ENCODE measurements at regions not wholly inside any gene's neighbourhood (a gene's known extent, or its start where the extent isn't known, plus 50 kb on each side); places are given as distances from the start of the nearest gene placed in this dataset.

GRCh38 chr9:106643211-106643930 lies 219.6 kb upstream of the ZNF462 start:
- no peak for DNase-seq (ENCODE audit: low spot score)
- Histone ChIP-seq H3K4me3 (ENCODE audit: severe bottlenecking) (no peak overlapping the region), H3K27me3 (ENCODE audit: insufficient read depth, poor library complexity, severe bottlenecking) (no peaks in the 10 kb centered on the region), H3K9me3 (ENCODE audit: severe bottlenecking) (no peaks in the 10 kb centered on the region), H3K4me1 (ENCODE audit: insufficient read depth, poor library complexity, severe bottlenecking) (no peaks in the 10 kb centered on the region), H3K36me3 (ENCODE audit: low read depth) (no peaks in the 10 kb centered on the region), H3K27ac (ENCODE audit: poor library complexity, severe bottlenecking) (no peak overlapping the region)
- no peak for ATAC-seq (ENCODE audit: low read depth)
- TF ChIP-seq CTCF (IDR thresholded peaks at IDR 0.05; ENCODE audit: poor library complexity, severe bottlenecking), result no peak

GRCh38 chr9:106644661-106645060 lies 218.3 kb upstream of the ZNF462 start:
- no peak for DNase-seq (ENCODE audit: low spot score)
- Histone ChIP-seq H3K27me3 (ENCODE audit: insufficient read depth, poor library complexity, severe bottlenecking) (no peaks in the 10 kb centered on the region), H3K36me3 (ENCODE audit: low read depth) (no peaks in the 10 kb centered on the region), H3K4me3 (ENCODE audit: severe bottlenecking) (no peak overlapping the region), H3K9me3 (ENCODE audit: severe bottlenecking) (no peaks in the 10 kb centered on the region), H3K4me1 (ENCODE audit: insufficient read depth, poor library complexity, severe bottlenecking) (no peaks in the 10 kb centered on the region), H3K27ac (ENCODE audit: poor library complexity, severe bottlenecking) (no peak overlapping the region)
- ATAC-seq (ENCODE audit: low read depth), result no peak
- TF ChIP-seq CTCF (IDR thresholded peaks at IDR 0.05; ENCODE audit: poor library complexity, severe bottlenecking), result no peak

GRCh38 chr9:106648799-106649198 lies 214.2 kb upstream of the ZNF462 start:
- 0 out of 3 replicates have a peak, but pooled peaks have one; percentile 23 for ATAC-seq (ENCODE audit: low read depth)

GRCh38 chr9:106649664-106650063 lies 213.3 kb upstream of the ZNF462 start:
- H3K27me3 ChIP-seq (ENCODE audit: insufficient read depth, poor library complexity, severe bottlenecking), result no peaks in the 10 kb centered on the region
- no peaks in the 10 kb centered on the region for H3K4me1 ChIP-seq (ENCODE audit: insufficient read depth, poor library complexity, severe bottlenecking)
- H3K9me3 ChIP-seq (ENCODE audit: severe bottlenecking), result no peaks in the 10 kb centered on the region
- no peak overlapping the region for H3K4me3 ChIP-seq (ENCODE audit: severe bottlenecking)
- DNase-seq (ENCODE audit: low spot score) (no peak), ATAC-seq (ENCODE audit: low read depth) (no peak)
- H3K36me3 ChIP-seq (ENCODE audit: low read depth), result no peaks in the 10 kb centered on the region
- no peak overlapping the region for H3K27ac ChIP-seq (ENCODE audit: poor library complexity, severe bottlenecking)
- TF ChIP-seq CTCF (IDR thresholded peaks at IDR 0.05; ENCODE audit: poor library complexity, severe bottlenecking), result no peak

More at GRCh38 chr9:106648799-106649198, 214.2 kb upstream of the ZNF462 start:
- H3K27ac ChIP-seq (ENCODE audit: poor library complexity, severe bottlenecking), result no peak overlapping the region
- H3K9me3 ChIP-seq (ENCODE audit: severe bottlenecking), result no peaks in the 10 kb centered on the region
- H3K27me3 ChIP-seq (ENCODE audit: insufficient read depth, poor library complexity, severe bottlenecking), result no peaks in the 10 kb centered on the region
- no peaks in the 10 kb centered on the region for H3K4me1 ChIP-seq (ENCODE audit: insufficient read depth, poor library complexity, severe bottlenecking)
- no peaks in the 10 kb centered on the region for H3K36me3 ChIP-seq (ENCODE audit: low read depth)
- peak; percentile 51 for TF ChIP-seq CTCF (IDR thresholded peaks at IDR 0.05; ENCODE audit: poor library complexity, severe bottlenecking)
- no peak overlapping the region for H3K4me3 ChIP-seq (ENCODE audit: severe bottlenecking)
- no peak for DNase-seq (ENCODE audit: low spot score)

- Histone ChIP-seq H3K9me3 (ENCODE audit: severe bottlenecking) (no peaks in the 10 kb centered on the region), H3K27me3 (ENCODE audit: insufficient read depth, poor library complexity, severe bottlenecking) (no peaks in the 10 kb centered on the region), H3K4me3 (ENCODE audit: severe bottlenecking) (no peak overlapping the region), H3K4me1 (ENCODE audit: insufficient read depth, poor library complexity, severe bottlenecking) (no peaks in the 10 kb centered on the region), H3K27ac (ENCODE audit: poor library complexity, severe bottlenecking) (no peak overlapping the region), H3K36me3 (ENCODE audit: low read depth) (no peaks in the 10 kb centered on the region)
- ATAC-seq (ENCODE audit: low read depth) (no peak), DNase-seq (ENCODE audit: low spot score) (no peak)
- no peak for TF ChIP-seq CTCF (IDR thresholded peaks at IDR 0.05; ENCODE audit: poor library complexity, severe bottlenecking)
These were observed 209.8 kb upstream of the ZNF462 start for GRCh38 chr9:106653213-106653612.

All from RWPE2 (cell line).